Gastrocnemius medialis (tissue), 4 donors: ENCODE measurements at regions not wholly inside any gene's neighbourhood (a gene's known extent, or its start where the extent isn't known, plus 50 kb on each side); places are given as distances from the start of the nearest gene placed in this dataset.

Source experiments
- ATAC-seq, 2 donors: fragments of 150-250 bp; one replicate each; pipeline ENCODE4 v1.9.1; 2016
- DNase-seq, 2 donors: peaks; one replicate each; pipeline ENCODE4 v3.0.0-alpha.2; 2019
- H3K27ac ChIP-seq, 4 donors: fragments of 200-600 bp; sonication (generic); 1 replicate in 1 of 4; 2 replicates in 3 of 4; pipeline ENCODE4 v1.5.1; 2016 to 2018; ENCODE audit warnings: mild to moderate bottlenecking in 2 of 4, moderate library complexity in 1 of 4
- H3K27me3 ChIP-seq, 3 donors: fragments of 200-600 bp; sonication (generic) in 2 of 3; 1 replicate in 1 of 3; 2 replicates in 2 of 3; pipeline versions ENCODE4 v1.5.1 to v1.6.0; 2016 to 2019; ENCODE audit warnings: mild to moderate bottlenecking in 1 of 3, moderate library complexity in 1 of 3
- H3K36me3 ChIP-seq, 2 donors: fragments of 200-600 bp; sonication (generic) in 1 of 2; one replicate each; pipeline ENCODE4 v1.5.1; 2017 to 2018
- H3K4me1 ChIP-seq, 2 donors: fragments of 200-600 bp; sonication (generic) in 1 of 2; one replicate each; pipeline ENCODE4 v1.5.1; 2016 to 2017; ENCODE audit warnings: mild to moderate bottlenecking in 2 of 2
- H3K4me3 ChIP-seq, 4 donors: fragments of 200-600 bp; sonication (generic) in 3 of 4; 1 replicate in 1 of 4; 2 replicates in 3 of 4; pipeline ENCODE4 v1.5.1; 2016 to 2019; ENCODE audit warnings: mild to moderate bottlenecking in 2 of 4
- H3K9me3 ChIP-seq, 3 donors: fragments of 200-600 bp; sonication (generic) in 2 of 3; 1 replicate in 1 of 3; 2 replicates in 2 of 3; pipeline ENCODE4 v1.5.1; 2016 to 2019
- POLR2A ChIP-seq, 2 donors: fragments of 450-650 bp; IDR thresholded peaks; one replicate each; pipeline ENCODE4 v1.6.1; 2017; ENCODE audit warnings: antibody characterized with exemption in 2 of 2, mild to moderate bottlenecking in 2 of 2, moderate library complexity in 2 of 2
- in situ Hi-C, 4 donors: fragments of 200-750 bp; cut with MboI; loops; one replicate each; pipeline versions ENCODE4 v1.15.0 to v1.8.0; 2017; ENCODE audit warnings: low sequenced_read_pairs in 4 of 4
- intact Hi-C: fragments of 100-400 bp; cut with DNase I; formaldehyde crosslinking; loops from one replicate; pipeline ENCODE4 v1.15.1; 2023; ENCODE audit warnings: low total_unique reads
- TF ChIP-seq, protein P1 (sequence below), 5 experiments: fragments of 450-650 bp in 3 of 5; fragments of 200-600 bp in 2 of 5; sonication (generic) in 2 of 5; IDR thresholded peaks in 4 of 5; conservative IDR thresholded peaks in 1 of 5; 1 replicate in 4 of 5; 2 replicates in 1 of 5; pipeline ENCODE4 v1.5.1; 2016 to 2019; ENCODE audit warnings: antibody characterized with exemption in 5 of 5, mild to moderate bottlenecking in 3 of 5, moderate library complexity in 3 of 5

DNA sequence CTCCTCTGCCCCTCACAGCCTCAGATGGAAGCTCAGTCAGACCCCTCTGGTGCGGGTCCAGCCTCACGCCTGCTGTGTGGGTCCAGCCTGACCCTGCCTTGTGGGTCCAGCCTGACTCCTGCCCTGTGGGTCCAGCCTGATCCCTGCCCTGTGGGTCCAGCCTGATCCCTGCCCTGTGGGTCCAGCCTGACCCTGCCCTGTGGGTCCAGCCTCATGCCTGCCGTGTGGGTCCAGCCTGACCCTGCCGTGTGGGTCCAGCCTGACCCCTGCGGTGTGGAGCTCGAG is 445.3 kb downstream of the BRD1 start:
- peaks cover 0 to 3% (median 0%) of the 10 kb centered on the region in 3 donors for H3K27me3 ChIP-seq

DNA sequence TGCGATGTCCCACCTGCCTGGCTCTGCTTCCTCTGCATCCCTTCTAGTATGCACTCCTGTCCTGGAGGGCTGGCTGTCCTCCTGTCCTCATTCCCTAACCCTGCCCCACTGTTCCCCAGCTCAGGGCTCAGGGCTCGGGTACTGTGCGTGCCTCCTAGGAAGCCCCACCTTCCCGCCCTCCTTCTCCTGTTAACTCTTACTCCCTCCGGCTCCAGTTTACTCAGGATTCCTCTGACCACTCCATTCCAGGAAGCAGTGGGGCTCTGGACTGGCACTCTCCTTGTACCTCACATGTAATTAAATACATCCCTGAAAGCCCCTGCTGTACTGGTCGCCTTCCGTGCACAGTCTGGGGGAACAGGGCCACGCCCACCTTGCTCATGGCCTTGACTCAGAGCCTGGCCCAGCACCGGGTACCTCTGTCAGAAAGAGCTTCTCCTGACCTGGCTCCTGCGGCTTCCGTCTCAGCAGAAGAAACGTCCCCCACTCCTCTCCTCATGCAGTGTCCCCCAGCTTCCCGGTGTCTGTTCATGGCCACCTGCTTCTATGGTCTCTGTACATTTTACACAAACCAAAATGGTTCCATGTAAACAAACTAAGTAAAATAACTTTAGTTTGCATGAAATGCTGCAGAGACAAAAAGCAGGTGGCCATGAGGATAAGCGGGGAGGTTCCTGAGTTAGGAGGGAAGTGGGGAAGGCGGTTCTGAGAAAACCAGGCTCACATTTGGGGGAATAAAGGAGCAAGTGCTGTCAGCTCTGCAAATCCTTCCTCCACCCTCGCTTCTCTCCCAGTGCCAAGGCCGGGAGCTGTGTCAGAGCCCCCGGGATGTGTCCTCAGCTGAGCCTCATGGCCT is 445.9 kb downstream of the BRD1 start:
- no peak for ATAC-seq
- in situ Hi-C loops (no loop called here), intact Hi-C loops (no loop called here)
- DNase-seq = no peak
- TF ChIP-seq, protein P1, sequence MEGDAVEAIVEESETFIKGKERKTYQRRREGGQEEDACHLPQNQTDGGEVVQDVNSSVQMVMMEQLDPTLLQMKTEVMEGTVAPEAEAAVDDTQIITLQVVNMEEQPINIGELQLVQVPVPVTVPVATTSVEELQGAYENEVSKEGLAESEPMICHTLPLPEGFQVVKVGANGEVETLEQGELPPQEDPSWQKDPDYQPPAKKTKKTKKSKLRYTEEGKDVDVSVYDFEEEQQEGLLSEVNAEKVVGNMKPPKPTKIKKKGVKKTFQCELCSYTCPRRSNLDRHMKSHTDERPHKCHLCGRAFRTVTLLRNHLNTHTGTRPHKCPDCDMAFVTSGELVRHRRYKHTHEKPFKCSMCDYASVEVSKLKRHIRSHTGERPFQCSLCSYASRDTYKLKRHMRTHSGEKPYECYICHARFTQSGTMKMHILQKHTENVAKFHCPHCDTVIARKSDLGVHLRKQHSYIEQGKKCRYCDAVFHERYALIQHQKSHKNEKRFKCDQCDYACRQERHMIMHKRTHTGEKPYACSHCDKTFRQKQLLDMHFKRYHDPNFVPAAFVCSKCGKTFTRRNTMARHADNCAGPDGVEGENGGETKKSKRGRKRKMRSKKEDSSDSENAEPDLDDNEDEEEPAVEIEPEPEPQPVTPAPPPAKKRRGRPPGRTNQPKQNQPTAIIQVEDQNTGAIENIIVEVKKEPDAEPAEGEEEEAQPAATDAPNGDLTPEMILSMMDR (IDR thresholded peaks at IDR 0.05 in 4 of 5, conservative IDR thresholded peaks at IDR 0.05 in 1 of 5) = no peak
- TF ChIP-seq POLR2A (IDR thresholded peaks at IDR 0.05) = no peak
- no peak overlapping the region for H3K4me3 ChIP-seq
- H3K4me1 ChIP-seq = no peaks in the 10 kb centered on the region
- H3K27ac ChIP-seq = no peak overlapping the region
- H3K36me3 ChIP-seq = no peaks in the 10 kb centered on the region
- no peaks in the 10 kb centered on the region for H3K9me3 ChIP-seq
- H3K27me3 ChIP-seq = peaks cover 0 to 3% (median 0%) of the 10 kb centered on the region in 3 donors

More for the DNA sequence above, 445.3 kb downstream of the BRD1 start:
- no peaks in the 10 kb centered on the region for H3K36me3 ChIP-seq
- no peaks in the 10 kb centered on the region for H3K4me1 ChIP-seq
- DNase-seq (no peak), ATAC-seq (no peak)
- no peak overlapping the region for H3K4me3 ChIP-seq
- in situ Hi-C loops = no loop called here
- H3K9me3 ChIP-seq = no peaks in the 10 kb centered on the region
- TF ChIP-seq, protein P1 (IDR thresholded peaks at IDR 0.05 in 4 of 5, conservative IDR thresholded peaks at IDR 0.05 in 1 of 5) = no peak
- no peak for TF ChIP-seq POLR2A (IDR thresholded peaks at IDR 0.05)
- no peak overlapping the region for H3K27ac ChIP-seq
- intact Hi-C loops = no loop called here

DNA sequence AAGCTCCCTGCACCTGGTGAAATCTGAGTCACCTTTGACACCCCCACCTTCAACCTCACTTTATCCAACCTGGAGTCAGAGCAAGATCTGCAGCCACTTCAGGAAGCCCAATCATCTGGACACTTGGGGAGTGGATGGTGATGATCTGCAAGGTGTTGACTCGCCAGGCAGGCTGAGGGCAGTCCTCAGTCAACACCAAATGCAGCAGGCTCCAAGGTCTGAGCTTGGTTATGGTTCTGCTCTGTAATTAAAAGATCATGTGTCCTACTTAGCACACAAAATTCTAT is 446.9 kb downstream of the BRD1 start:
- DNase-seq = no peak
- TF ChIP-seq, protein P1 (IDR thresholded peaks at IDR 0.05 in 4 of 5, conservative IDR thresholded peaks at IDR 0.05 in 1 of 5) = no peak
- TF ChIP-seq POLR2A (IDR thresholded peaks at IDR 0.05) = no peak

DNA sequence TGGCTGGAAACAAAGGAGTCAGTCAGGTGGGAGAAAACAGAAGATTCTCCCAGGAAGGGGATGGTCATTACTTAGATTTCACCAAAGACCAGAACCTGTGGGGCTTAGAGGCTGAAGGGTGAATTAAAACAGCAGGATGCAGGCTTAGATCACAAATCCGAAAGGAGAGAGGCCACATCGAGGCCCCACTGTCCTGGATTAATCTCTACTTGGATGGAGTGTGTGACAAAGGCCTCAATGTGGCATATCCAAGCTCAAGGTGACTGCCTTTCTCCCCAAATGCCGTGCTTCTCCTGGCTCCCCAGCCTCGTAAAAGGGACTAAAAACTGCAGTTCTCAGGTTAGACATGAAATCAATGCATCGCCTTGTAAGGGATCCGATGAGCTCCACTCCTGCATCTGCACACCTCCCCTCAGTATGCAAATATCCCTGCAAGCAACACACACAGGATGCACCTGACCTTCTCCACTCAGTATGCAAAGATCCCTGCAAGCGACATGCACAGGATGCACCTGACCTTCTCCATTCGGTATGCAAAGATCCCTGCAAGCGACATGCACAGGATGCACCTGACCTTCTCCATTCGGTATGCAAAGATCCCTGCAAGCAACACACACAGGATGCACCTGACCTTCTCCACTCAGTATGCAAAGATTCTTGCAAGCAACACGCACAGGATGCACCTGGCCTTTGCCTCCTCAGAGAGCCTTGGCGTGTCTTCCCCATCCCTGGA is 447.4 kb downstream of the BRD1 start:
- peaks cover 0 to 3% (median 0%) of the 10 kb centered on the region in 3 donors for H3K27me3 ChIP-seq
- in situ Hi-C loops (no loop called here), intact Hi-C loops (no loop called here)
- no peak for DNase-seq
- ATAC-seq = no peak
- no peak overlapping the region for H3K27ac ChIP-seq
- no peaks in the 10 kb centered on the region for H3K9me3 ChIP-seq
- TF ChIP-seq, protein P1 (IDR thresholded peaks at IDR 0.05 in 4 of 5, conservative IDR thresholded peaks at IDR 0.05 in 1 of 5) = no peak
- no peak for TF ChIP-seq POLR2A (IDR thresholded peaks at IDR 0.05)
- no peaks in the 10 kb centered on the region for H3K4me1 ChIP-seq
- no peak overlapping the region for H3K4me3 ChIP-seq
- H3K36me3 ChIP-seq = no peaks in the 10 kb centered on the region

More for the DNA sequence above, 446.9 kb downstream of the BRD1 start:
- H3K4me1 ChIP-seq = no peaks in the 10 kb centered on the region
- H3K9me3 ChIP-seq = no peaks in the 10 kb centered on the region
- H3K27ac ChIP-seq = no peak overlapping the region
- ATAC-seq = no peak
- peaks cover 0 to 3% (median 0%) of the 10 kb centered on the region in 3 donors for H3K27me3 ChIP-seq
- H3K4me3 ChIP-seq = no peak overlapping the region
- in situ Hi-C loops (no loop called here), intact Hi-C loops (no loop called here)
- no peaks in the 10 kb centered on the region for H3K36me3 ChIP-seq
